H1 (cell line): ENCODE measurements at regions not wholly inside any gene's neighbourhood (a gene's known extent, or its start where the extent isn't known, plus 50 kb on each side); places are given as distances from the start of the nearest gene placed in this dataset.

Experiments
- CTCF ChIA-PET: fragments of 300-600 bp; sonication (Branson Sonifier 250); formaldehyde crosslinking; loops from one replicate; lab custom pipeline; 2021; ENCODE audit not compliant: partially characterized antibody; lab: Charles Lee
- POLR2A ChIA-PET: fragments of 300-600 bp; sonication (Branson Sonifier 250); formaldehyde crosslinking; loops from one replicate; lab custom pipeline; 2021; ENCODE audit warnings: inconsistent platforms; ENCODE audit not compliant: partially characterized antibody; lab: Charles Lee
- DNase-seq, 2 experiments: peaks; one replicate each; pipeline versions ENCODE4 v3.0.0 to v3.0.0-alpha.2; 2010 to 2022; ENCODE audit warnings: low spot score in 2 of 2, low read depth in 1 of 2, mixed read lengths in 1 of 2
- FAIRE-seq: peaks from 2 replicates; lab custom pipeline; 2011; peaks lifted over from hg19 to GRCh38; lab: Jason Lieb, UNC
- H2AFZ ChIP-seq: 2 replicates; pipeline ENCODE4 v1.8.1; 2012; ENCODE audit warnings: low read length, inconsistent platforms
- H2AK5ac ChIP-seq: 2 replicates; pipeline ENCODE4 v1.6.1; 2013; ENCODE audit warnings: low read depth, low read length
- H2BK120ac ChIP-seq: replicated peaks from 2 replicates; pipeline ENCODE3; 2013; ENCODE audit warnings: low read depth, low read length, inconsistent platforms
- H2BK12ac ChIP-seq: 2 replicates; pipeline ENCODE4 v1.6.1; 2013; ENCODE audit warnings: low read depth, low read length
- H2BK15ac ChIP-seq: 2 replicates; pipeline ENCODE4 v1.6.1; 2013; ENCODE audit warnings: low read length
- H2BK20ac ChIP-seq: 2 replicates; pipeline ENCODE4 v1.6.1; 2013; ENCODE audit warnings: low read length
- H2BK5ac ChIP-seq: 2 replicates; pipeline ENCODE4 v1.6.1; 2013; ENCODE audit warnings: low read depth, low read length
- H3K14ac ChIP-seq: 2 replicates; pipeline ENCODE4 v1.6.1; 2013; ENCODE audit warnings: inconsistent platforms; ENCODE audit not compliant: insufficient read length
- H3K18ac ChIP-seq: 2 replicates; pipeline ENCODE4 v1.6.1; 2013; ENCODE audit warnings: low read length; ENCODE audit errors: extremely low read depth
- H3K23ac ChIP-seq: 2 replicates; pipeline ENCODE4 v1.6.1; 2013; ENCODE audit warnings: inconsistent platforms; ENCODE audit not compliant: insufficient read length
- H3K23me2 ChIP-seq: 2 replicates; pipeline ENCODE4 v1.6.1; 2013; ENCODE audit warnings: low read depth, low read length
- H3K27ac ChIP-seq: 2 replicates; pipeline ENCODE4 v1.6.1; 2011; ENCODE audit warnings: low read depth, low read length, inconsistent platforms
- H3K27me3 ChIP-seq, 4 experiments: replicated peaks in 1 of 4; 1 replicate in 1 of 4; 2 replicates in 3 of 4; pipeline versions ENCODE4 v1.6.1 to v1.8.1; 2011 to 2013; ENCODE audit warnings: low read length in 3 of 4, mild to moderate bottlenecking in 3 of 4, inconsistent platforms in 2 of 4, mixed read lengths in 2 of 4, moderate library complexity in 1 of 4; ENCODE audit not compliant: control insufficient read depth in 3 of 4, insufficient read depth in 3 of 4; ENCODE audit errors: extremely low read depth in 1 of 4
- H3K36me3 ChIP-seq, 4 experiments: 2 replicates each; pipeline versions ENCODE4 v1.6.1 to v1.8.1; 2011 to 2013; ENCODE audit warnings: mild to moderate bottlenecking in 4 of 4, low read length in 3 of 4, moderate library complexity in 2 of 4, control low read depth in 1 of 4, inconsistent platforms in 1 of 4; ENCODE audit not compliant: insufficient read depth in 4 of 4, control insufficient read depth in 2 of 4
- H3K4ac ChIP-seq: replicated peaks from 2 replicates; pipeline ENCODE3; 2013; ENCODE audit warnings: low read length, low read depth, mixed read lengths, inconsistent platforms; ENCODE audit not compliant: insufficient read length
- H3K4me1 ChIP-seq, 4 experiments: replicated peaks in 1 of 4; 1 replicate in 1 of 4; 2 replicates in 3 of 4; pipeline versions ENCODE4 v1.6.1 to v1.8.1; 2011 to 2013; ENCODE audit warnings: low read length in 3 of 4, inconsistent platforms in 2 of 4, mixed read lengths in 1 of 4; ENCODE audit not compliant: insufficient read depth in 4 of 4, control insufficient read depth in 3 of 4
- H3K4me2 ChIP-seq, 2 experiments: 2 replicates each; pipeline versions ENCODE4 v1.6.1 to v1.8.1; 2011 to 2013; ENCODE audit warnings: low read depth in 2 of 2, low read length in 2 of 2, control low read depth in 1 of 2, inconsistent platforms in 1 of 2, mild to moderate bottlenecking in 1 of 2; ENCODE audit not compliant: insufficient read depth in 1 of 2
- H3K4me3 ChIP-seq, 4 experiments: fragments of 200-600, 300-600 bp in 1 of 4; sonication (generic), shearing (Covaris generic), sonication (Bioruptor Twin) in 1 of 4; 2 replicates each; pipeline versions ENCODE4 v1.5.1 to v1.8.1; 2011 to 2016; ENCODE audit warnings: low read length in 4 of 4, low read depth in 3 of 4, control low read depth in 2 of 4, inconsistent platforms in 2 of 4, mild to moderate bottlenecking in 2 of 4, mixed read lengths in 1 of 4, moderate library complexity in 1 of 4; ENCODE audit not compliant: insufficient read depth in 2 of 4; ENCODE audit errors: extremely low read depth in 1 of 4
- H3K56ac ChIP-seq: replicated peaks from 2 replicates; pipeline ENCODE3; 2013; ENCODE audit warnings: low read depth, mild to moderate bottlenecking, mixed read lengths, low read length, inconsistent platforms; ENCODE audit not compliant: insufficient read length
- H3K79me1 ChIP-seq: 2 replicates; pipeline ENCODE4 v1.6.1; 2013; ENCODE audit warnings: low read depth, low read length, control low read depth
- H3K79me2 ChIP-seq, 2 experiments: 2 replicates each; pipeline versions ENCODE4 v1.6.1 to v1.8.1; 2012 to 2013; ENCODE audit warnings: low read length in 2 of 2, mild to moderate bottlenecking in 2 of 2, inconsistent platforms in 1 of 2; ENCODE audit not compliant: insufficient read depth in 2 of 2, control insufficient read depth in 1 of 2
- H3K9ac ChIP-seq, 4 experiments: replicated peaks in 1 of 4; 1 replicate in 1 of 4; 2 replicates in 3 of 4; pipeline versions ENCODE4 v1.6.1 to v1.8.1; 2011 to 2013; ENCODE audit warnings: low read depth in 3 of 4, low read length in 3 of 4, control low read depth in 2 of 4, mild to moderate bottlenecking in 2 of 4, moderate library complexity in 2 of 4, inconsistent platforms in 1 of 4; ENCODE audit errors: extremely low read depth in 1 of 4
- H3K9me3 ChIP-seq, 2 experiments: 2 replicates each; pipeline versions ENCODE4 v1.6.1 to v1.8.1; 2012 to 2013; ENCODE audit warnings: mild to moderate bottlenecking in 2 of 2, moderate library complexity in 2 of 2, control low read depth in 1 of 2, inconsistent platforms in 1 of 2, low read depth in 1 of 2, low read length in 1 of 2, mixed read lengths in 1 of 2; ENCODE audit not compliant: insufficient read depth in 2 of 2
- H4K20me1 ChIP-seq, 2 experiments: replicated peaks in 1 of 2; 2 replicates each; pipeline versions ENCODE3 to v1.8.1; 2011 to 2013; ENCODE audit warnings: inconsistent platforms in 2 of 2, low read length in 2 of 2, mild to moderate bottlenecking in 1 of 2; ENCODE audit not compliant: insufficient read depth in 2 of 2, control insufficient read depth in 1 of 2
- H4K5ac ChIP-seq: 2 replicates; pipeline ENCODE4 v1.6.1; 2013; ENCODE audit warnings: low read length, low read depth, mixed read lengths, inconsistent platforms; ENCODE audit not compliant: insufficient read length
- H4K8ac ChIP-seq: 2 replicates; pipeline ENCODE4 v1.8.0; 2013; ENCODE audit warnings: mild to moderate bottlenecking, moderate library complexity, low read length, inconsistent platforms; ENCODE audit not compliant: insufficient read depth; ENCODE audit errors: extremely low read depth
- H4K91ac ChIP-seq: replicated peaks from 2 replicates; pipeline ENCODE3; 2013; ENCODE audit warnings: low read length, mixed read lengths, inconsistent platforms; ENCODE audit not compliant: insufficient read length
- HDAC2 ChIP-seq, 2 experiments: fragments of 300-600 bp in 1 of 2; sonication (generic) in 1 of 2; IDR thresholded peaks; 2 replicates each; pipeline ENCODE4 v1.6.1; 2011 to 2012; ENCODE audit warnings: low read depth in 2 of 2, low read length in 2 of 2, mild to moderate bottlenecking in 2 of 2, moderate library complexity in 2 of 2, borderline replicate concordance in 1 of 2, inconsistent platforms in 1 of 2
- RAD21 ChIP-seq, 2 experiments: IDR thresholded peaks in 1 of 2; conservative IDR thresholded peaks in 1 of 2; 2 replicates each; pipeline ENCODE4 v1.6.1; 2011; ENCODE audit warnings: low read depth in 2 of 2, low read length in 2 of 2, improper control_type of control experiment in 1 of 2, inconsistent platforms in 1 of 2, mild to moderate bottlenecking in 1 of 2, moderate library complexity in 1 of 2
- SIRT6 ChIP-seq: IDR thresholded peaks from one replicate; pipeline ENCODE4 v1.7.1; 2012; ENCODE audit warnings: low read length, inconsistent platforms
- WGBS, 2 experiments: shearing (Covaris generic) in 1 of 2; methylation state at CpG; one replicate each; pipeline versions ENCODE4 v1.1.6 to v1.1.7; 2013 to 2015; ENCODE audit warnings: low lambda C conversion rate in 2 of 2, mixed read lengths in 2 of 2, inconsistent platforms in 1 of 2, low coverage in 1 of 2, missing lambda C conversion rate in 1 of 2; ENCODE audit not compliant: insufficient replicate concordance in 2 of 2, insufficient coverage in 1 of 2, insufficient read length in 1 of 2; ENCODE audit errors: extremely low coverage in 1 of 2, missing lambda C conversion rate in 1 of 2; 5-methylcytosine and 5-hydroxymethylcytosine counted together

GRCh38 chr2:191748528-191749180 lies 70.7 kb downstream of the NABP1 start:
- DNase-seq: no peak

More at GRCh38 chr2:191748528-191749180, 70.7 kb downstream of the NABP1 start:
- Histone ChIP-seq H3K18ac (no peak overlapping the region), H3K9ac (no peak overlapping the region), H3K4me1 (no peaks in the 10 kb centered on the region), H3K36me3 (no peaks in the 10 kb centered on the region), H3K9me3 (no peaks in the 10 kb centered on the region), H3K23me2 (no peaks in the 10 kb centered on the region), H3K79me2 (no peaks in the 10 kb centered on the region), H3K27ac (no peak overlapping the region), H3K23ac (no peak overlapping the region), H3K79me1 (no peaks in the 10 kb centered on the region), H2BK15ac (no peak overlapping the region), H4K5ac (no peak overlapping the region), H2BK20ac (no peak overlapping the region), H3K4me3 (no peak overlapping the region), H3K4ac (no peak overlapping the region), H4K8ac (no peak overlapping the region), H2AK5ac (no peak overlapping the region), H3K27me3 (no peaks in the 10 kb centered on the region), H3K14ac (no peak overlapping the region), H2BK12ac (no peak overlapping the region), H3K56ac (no peak overlapping the region), H2BK120ac (no peak overlapping the region), H2BK5ac (no peak overlapping the region), H4K91ac (no peak overlapping the region), H2AFZ (no peak overlapping the region), H4K20me1 (no peaks in the 10 kb centered on the region), H3K4me2 (no peak overlapping the region)
- POLR2A ChIA-PET: no interaction called here
- FAIRE-seq: no peak
- CTCF ChIA-PET: interaction anchor here (1.6 to 3.7 kb wide), 2 partner anchors 10 to 13 kb away, joined by 3 to 14 read pairs; no protein-coding TSS in a partner anchor
- WGBS, 2 experiments: 86% methylated on average over 1 of the region's 1 CpG; no CpG with 5 or more reads in 1 of the 2 experiments
- TF ChIP-seq HDAC2 (IDR thresholded peaks at IDR 0.05; ENCODE audit: borderline replicate concordance in 1 of 2, low read depth in 2 of 2, low read length in 2 of 2): no peak
- TF ChIP-seq SIRT6: no peak
- no peak for TF ChIP-seq RAD21 (IDR thresholded peaks at IDR 0.05 in 1 of 2, conservative IDR thresholded peaks at IDR 0.05 in 1 of 2; ENCODE audit: low read depth in 2 of 2, low read length in 2 of 2)
